MCF 10A (cell line): ENCODE measurements at regions not wholly inside any gene's neighbourhood (a gene's known extent, or its start where the extent isn't known, plus 50 kb on each side); places are given as distances from the start of the nearest gene placed in this dataset.
"Not testable (repeated sequence)": the region's sequence is repeated elsewhere in the genome, so short reads cannot be mapped to it uniquely, and the experiment has no call there.

Source experiments
- BruUV-seq: library from RNA; stranded (reverse); fragments of 400-500 nt; replicated peaks from 2 replicates; lab custom pipeline; 2021; lab: Mats Ljungman, UMichigan
- CTCF ChIA-PET: fragments of 300-600 bp; sonication (Branson Sonifier 250); formaldehyde crosslinking; extraction: SDS; loops from one replicate; lab custom pipeline; 2021; ENCODE audit warnings: antibody characterized with exemption, inconsistent platforms; lab: Yijun Ruan, JAX
- POLR2A ChIA-PET: fragments of 300-600, 350-650 bp; sonication (Branson Sonifier 250); formaldehyde crosslinking; extraction: SDS; loops from one replicate; lab custom pipeline; 2020; ENCODE audit warnings: antibody characterized with exemption, inconsistent platforms; lab: Yijun Ruan, JAX
- DNase-seq: peaks from one replicate; pipeline ENCODE4 v3.0.0-alpha.2; 2018; ENCODE audit not compliant: unreplicated experiment
- H3K27ac Mint-ChIP-seq: one replicate; pipeline ENCODE4 v1.8.0; 2022; ENCODE audit warnings: mild to moderate bottlenecking, low read depth, mixed read lengths; ENCODE audit not compliant: unreplicated experiment
- H3K27me3 Mint-ChIP-seq: one replicate; pipeline ENCODE4 v1.8.0; 2022; ENCODE audit warnings: mixed read lengths; ENCODE audit not compliant: insufficient read depth, unreplicated experiment
- H3K36me3 Mint-ChIP-seq: one replicate; pipeline ENCODE4 v1.8.0; 2022; ENCODE audit warnings: mild to moderate bottlenecking, moderate library complexity, mixed read lengths; ENCODE audit not compliant: insufficient read depth, unreplicated experiment
- H3K4me1 Mint-ChIP-seq: one replicate; pipeline ENCODE4 v1.8.0; 2022; ENCODE audit warnings: mixed read lengths; ENCODE audit not compliant: insufficient read depth, unreplicated experiment
- H3K4me3 Mint-ChIP-seq: one replicate; pipeline ENCODE4 v1.8.0; 2022; ENCODE audit warnings: mild to moderate bottlenecking, moderate library complexity, mixed read lengths; ENCODE audit not compliant: unreplicated experiment
- H3K9me3 Mint-ChIP-seq: one replicate; pipeline ENCODE4 v1.8.0; 2022; ENCODE audit warnings: mixed read lengths; ENCODE audit not compliant: unreplicated experiment
- CTCF ChIP-seq: fragments of 200-600 bp; IDR thresholded peaks from one replicate; pipeline ENCODE4 v1.8.0; 2022; ENCODE audit warnings: antibody characterized with exemption, mild to moderate bottlenecking; ENCODE audit not compliant: unreplicated experiment
- intact Hi-C: fragments of 100-400 bp; cut with micrococcal nuclease; formaldehyde crosslinking; loops from 2 replicates; pipeline ENCODE4 v1.14.1; 2022

DNA sequence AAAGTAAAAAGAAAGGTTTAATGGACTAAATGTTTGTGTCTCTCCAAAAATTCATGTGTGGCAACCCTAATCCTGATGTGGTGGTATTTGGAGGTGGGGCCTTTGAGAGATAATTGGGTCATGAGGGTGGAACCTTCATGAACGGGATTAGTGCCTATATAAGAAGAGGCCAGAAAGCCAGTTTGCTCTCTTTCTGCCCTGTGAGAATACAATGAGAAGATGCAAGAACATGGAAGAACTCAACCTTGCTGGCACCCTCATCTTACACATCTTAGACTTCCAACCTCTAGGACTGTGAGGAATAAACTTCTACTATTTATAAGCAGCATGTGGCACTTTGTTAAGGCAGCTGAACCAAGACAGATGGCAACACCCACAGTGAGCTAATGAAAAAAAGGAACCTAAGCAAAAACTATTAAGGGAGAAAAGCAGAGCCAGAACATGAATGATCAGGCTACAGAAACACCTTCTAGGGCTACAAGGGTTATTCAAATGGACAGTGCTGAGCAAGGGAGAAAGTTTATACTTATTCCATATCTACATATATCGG, 159.5 kb downstream of the PLK2 start:
- no peak for TF ChIP-seq CTCF
- H3K27me3 Mint-ChIP-seq, result no peaks in the 10 kb centered on the region
- no TSS peak for BruUV-seq
- DNase-seq, result no peak
- no peaks in the 10 kb centered on the region for H3K36me3 Mint-ChIP-seq
- ChIA-PET POLR2A (no interaction called here), CTCF (no interaction called here)
- H3K4me1 Mint-ChIP-seq, result no peaks in the 10 kb centered on the region
- no peak overlapping the region for H3K4me3 Mint-ChIP-seq
- H3K27ac Mint-ChIP-seq, result no peak overlapping the region
- intact Hi-C loops, result no loop called here
- no peaks in the 10 kb centered on the region for H3K9me3 Mint-ChIP-seq

GRCh38 chr5:58299256-58299655, 160.6 kb downstream of the PLK2 start:
- Mint-ChIP-seq H3K4me3 (no peak overlapping the region), H3K27ac (no peak overlapping the region), H3K27me3 (no peaks in the 10 kb centered on the region), H3K4me1 (peaks cover 8% of the 10 kb centered on the region), H3K36me3 (no peaks in the 10 kb centered on the region), H3K9me3 (no peaks in the 10 kb centered on the region)
- no peak for DNase-seq
- no TSS peak for BruUV-seq
- no peak for TF ChIP-seq CTCF
- POLR2A ChIA-PET, result interaction anchor here (0.6 to 0.8 kb wide), 2 partner anchors 15 to 743 kb away, joined by 3 read pairs; no protein-coding TSS in a partner anchor
- CTCF ChIA-PET, result interaction anchor here (0.6 kb wide), 1 partner anchor 162 kb away, joined by 3 read pairs; no protein-coding TSS in a partner anchor
- intact Hi-C loops, result no loop called here

- H3K27ac Mint-ChIP-seq, result no peak overlapping the region
- DNase-seq, result no peak
- ChIA-PET POLR2A (interaction anchor here (0.6 to 1.0 kb wide), 2 partner anchors 11 to 164 kb away, joined by 3 to 5 read pairs; no protein-coding TSS in a partner anchor), CTCF (interaction anchor here (0.7 to 1.2 kb wide), 2 partner anchors 11 to 1009 kb away, joined by 3 read pairs; no protein-coding TSS in a partner anchor)
- no peak for TF ChIP-seq CTCF
- no TSS peak for BruUV-seq
- intact Hi-C loops, result no loop called here
- H3K4me3 Mint-ChIP-seq, result no peak overlapping the region
- no peaks in the 10 kb centered on the region for H3K27me3 Mint-ChIP-seq
- no peaks in the 10 kb centered on the region for H3K36me3 Mint-ChIP-seq
- H3K9me3 Mint-ChIP-seq, result no peaks in the 10 kb centered on the region
- peaks cover 8% of the 10 kb centered on the region for H3K4me1 Mint-ChIP-seq
These were observed 165.1 kb downstream of the PLK2 start for GRCh38 chr5:58294598-58295305.

DNA sequence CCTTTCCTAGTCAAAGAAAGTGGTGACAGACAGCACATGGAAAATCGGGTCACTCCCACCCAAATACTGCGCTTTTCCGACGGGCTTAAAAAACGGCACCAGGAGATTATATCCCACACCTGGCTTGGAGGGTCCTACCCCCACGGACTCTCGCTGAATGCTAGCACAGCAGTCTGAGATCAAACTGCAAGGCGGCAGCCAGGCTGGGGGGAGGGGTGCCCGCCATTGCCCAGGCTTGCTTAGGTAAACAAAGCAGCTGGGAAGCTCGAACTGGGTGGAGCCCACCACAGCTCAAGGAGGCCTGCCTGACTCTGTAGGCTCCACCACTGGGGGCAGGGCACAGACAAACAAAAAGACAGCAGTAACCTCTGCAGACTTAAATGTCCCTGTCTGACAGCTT, 171.6 kb downstream of the PLK2 start:
- BruUV-seq, H3K4me3 Mint-ChIP-seq, DNase-seq, H3K36me3 Mint-ChIP-seq, H3K4me1 Mint-ChIP-seq, H3K27ac Mint-ChIP-seq, intact Hi-C loops, H3K9me3 Mint-ChIP-seq, CTCF ChIA-PET, H3K27me3 Mint-ChIP-seq: not testable (repeated sequence)
- POLR2A ChIA-PET, result interaction anchor here (1.7 kb wide), 1 partner anchor 12 kb away, joined by 4 read pairs; no protein-coding TSS in a partner anchor
